ES-I3 (cell line): ENCODE measurements at regions not wholly inside any gene's neighbourhood (a gene's known extent, or its start where the extent isn't known, plus 50 kb on each side); places are given as distances from the start of the nearest gene placed in this dataset.

Source experiments
- H3K36me3 ChIP-seq: 2 replicates; pipeline ENCODE4 v1.6.1; 2013; ENCODE audit warnings: mild to moderate bottlenecking, low read length, control low read depth, moderate library complexity; ENCODE audit not compliant: insufficient read depth
- H3K4me1 ChIP-seq: 2 replicates; pipeline ENCODE4 v1.6.1; 2013; ENCODE audit warnings: mild to moderate bottlenecking, control low read depth, low read length; ENCODE audit not compliant: insufficient read depth
- H3K9ac ChIP-seq: 2 replicates; pipeline ENCODE4 v1.6.1; 2013; ENCODE audit warnings: low read depth, mild to moderate bottlenecking, low read length, moderate library complexity
- H3K9me3 ChIP-seq: 2 replicates; pipeline ENCODE4 v1.6.1; 2013; ENCODE audit warnings: mild to moderate bottlenecking, low read length, moderate library complexity; ENCODE audit not compliant: control insufficient read depth, insufficient read depth

GRCh38 chr6:21648475-21649050, 55.0 kb downstream of the SOX4 start:
- H3K9me3 ChIP-seq, result peaks cover 6% of the 10 kb centered on the region; the same call in 1 of the 2 replicates

GRCh38 chr6:21653323-21653722, 59.8 kb downstream of the SOX4 start:
- peaks cover 6% of the 10 kb centered on the region; the same call in 1 of the 2 replicates for H3K9me3 ChIP-seq
- H3K4me1 ChIP-seq, result peaks cover 9% of the 10 kb centered on the region; the same call in 1 of the 2 replicates
- H3K36me3 ChIP-seq, result no peaks in the 10 kb centered on the region
- H3K9ac ChIP-seq, result no peak overlapping the region

More at GRCh38 chr6:21648475-21649050, 55.0 kb downstream of the SOX4 start:
- H3K9ac ChIP-seq, result no peak overlapping the region
- no peaks in the 10 kb centered on the region for H3K36me3 ChIP-seq
- H3K4me1 ChIP-seq, result peaks cover 4% of the 10 kb centered on the region; the same call in 1 of the 2 replicates

- H3K9ac ChIP-seq, result peak overlapping the region; percentile 5; the same call in 1 of the 2 replicates
- H3K4me1 ChIP-seq, result peaks cover 5% of the 10 kb centered on the region; the same call in 1 of the 2 replicates
- no peaks in the 10 kb centered on the region for H3K36me3 ChIP-seq
- peaks cover 6% of the 10 kb centered on the region; the same call in 1 of the 2 replicates for H3K9me3 ChIP-seq
Observed at GRCh38 chr6:21653905-21654304, 60.4 kb downstream of the SOX4 start.

GRCh38 chr6:21654361-21654760, 60.8 kb downstream of the SOX4 start:
- peak overlapping the region; percentile 5; the same call in 1 of the 2 replicates for H3K9ac ChIP-seq
- peaks cover 6% of the 10 kb centered on the region; the same call in 1 of the 2 replicates for H3K9me3 ChIP-seq
- H3K4me1 ChIP-seq, result peaks cover 5% of the 10 kb centered on the region; the same call in 1 of the 2 replicates
- H3K36me3 ChIP-seq, result no peaks in the 10 kb centered on the region

GRCh38 chr6:21663966-21664313, 70.4 kb downstream of the SOX4 start:
- Histone ChIP-seq H3K36me3 (no peaks in the 10 kb centered on the region), H3K4me1 (0 out of 2 replicates have a peak, but pooled peaks cover 4% of the 10 kb centered on the region), H3K9ac (peak overlapping the region; percentile 67), H3K9me3 (no peaks in the 10 kb centered on the region)

GRCh38 chr6:21664314-21665109, 71.0 kb downstream of the SOX4 start:
- H3K36me3 ChIP-seq, result no peaks in the 10 kb centered on the region
- 0 out of 2 replicates have a peak, but pooled peaks cover 4% of the 10 kb centered on the region for H3K4me1 ChIP-seq
- no peaks in the 10 kb centered on the region for H3K9me3 ChIP-seq
- peak overlapping the region; percentile 67 for H3K9ac ChIP-seq

- Histone ChIP-seq H3K9me3 (no peaks in the 10 kb centered on the region), H3K9ac (peak overlapping the region; percentile 67), H3K4me1 (0 out of 2 replicates have a peak, but pooled peaks cover 4% of the 10 kb centered on the region), H3K36me3 (no peaks in the 10 kb centered on the region)
Observed at GRCh38 chr6:21665110-21665391, 71.5 kb downstream of the SOX4 start.

GRCh38 chr6:21665392-21666200, 72.0 kb downstream of the SOX4 start:
- no peaks in the 10 kb centered on the region for H3K9me3 ChIP-seq
- H3K9ac ChIP-seq, result peak overlapping the region; percentile 67
- no peaks in the 10 kb centered on the region for H3K36me3 ChIP-seq
- H3K4me1 ChIP-seq, result 0 out of 2 replicates have a peak, but pooled peaks cover 4% of the 10 kb centered on the region

GRCh38 chr6:21666201-21666691, 72.7 kb downstream of the SOX4 start:
- 0 out of 2 replicates have a peak, but pooled peaks cover 4% of the 10 kb centered on the region for H3K4me1 ChIP-seq
- H3K9me3 ChIP-seq, result no peaks in the 10 kb centered on the region
- peak overlapping the region; percentile 67 for H3K9ac ChIP-seq
- H3K36me3 ChIP-seq, result no peaks in the 10 kb centered on the region

- H3K9ac ChIP-seq, result peak overlapping the region; percentile 67
- H3K4me1 ChIP-seq, result 0 out of 2 replicates have a peak, but pooled peaks cover 4% of the 10 kb centered on the region
- no peaks in the 10 kb centered on the region for H3K9me3 ChIP-seq
- no peaks in the 10 kb centered on the region for H3K36me3 ChIP-seq
Observed at GRCh38 chr6:21666853-21667681, 73.5 kb downstream of the SOX4 start.

GRCh38 chr6:21668795-21669194, 75.2 kb downstream of the SOX4 start:
- Histone ChIP-seq H3K36me3 (no peaks in the 10 kb centered on the region), H3K9me3 (no peaks in the 10 kb centered on the region), H3K4me1 (peaks cover under 1% of the 10 kb centered on the region; the same call in 1 of the 2 replicates), H3K9ac (0 out of 2 replicates have a peak overlapping the region, but pooled peaks have one; percentile 5)

GRCh38 chr6:21676769-21677168, 83.2 kb downstream of the SOX4 start:
- H3K36me3 ChIP-seq, result no peaks in the 10 kb centered on the region
- peaks cover 15% of the 10 kb centered on the region for H3K4me1 ChIP-seq
- H3K9ac ChIP-seq, result no peak overlapping the region
- no peaks in the 10 kb centered on the region for H3K9me3 ChIP-seq

GRCh38 chr6:21678990-21679389, 85.4 kb downstream of the SOX4 start:
- Histone ChIP-seq H3K4me1 (peaks cover 12% of the 10 kb centered on the region), H3K9ac (no peak overlapping the region), H3K9me3 (no peaks in the 10 kb centered on the region), H3K36me3 (peaks cover 3% of the 10 kb centered on the region; the same call in 1 of the 2 replicates)
